Activated CD4-positive, CD25-positive, alpha-beta regulatory T cell treated with anti-CD3 and anti-CD28 coated beads, Interleukin-2, amount 50 U/mL, for 24 hours (primary cell): ENCODE measurements at regions not wholly inside any gene's neighbourhood (a gene's known extent, or its start where the extent isn't known, plus 50 kb on each side); places are given as distances from the start of the nearest gene placed in this dataset.
"Not testable (repeated sequence)": the region's sequence is repeated elsewhere in the genome, so short reads cannot be mapped to it uniquely, and the experiment has no call there.

Experiments used
- ATAC-seq, 2 donors: fragments of 150-1000 bp; cut with Tn5 transposase; one replicate each; pipeline ENCODE4 v1.10.0; 2021; ENCODE audit warnings: mild to moderate bottlenecking in 1 of 2, moderate library complexity in 1 of 2

DNA sequence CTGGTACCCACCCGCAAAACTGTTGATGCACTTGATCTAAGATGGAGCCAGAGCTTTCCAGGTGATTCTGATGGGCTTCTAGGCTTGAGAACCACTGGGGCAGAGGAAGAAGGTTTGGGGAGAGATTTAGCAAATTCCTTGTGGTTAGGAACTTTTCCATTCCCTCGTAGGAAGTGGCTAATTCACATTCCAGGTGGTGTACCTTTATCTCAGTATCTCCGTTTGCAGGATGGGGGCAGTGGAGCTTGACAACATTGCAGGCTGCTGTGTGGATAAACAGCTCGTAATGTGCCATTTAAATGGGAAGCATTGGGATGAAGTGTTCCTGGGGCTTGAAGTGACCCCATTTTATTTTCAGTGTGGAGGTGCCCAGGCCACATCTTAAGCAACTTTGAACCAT, 172.9 kb upstream of the IL12B start:
- ATAC-seq: no peak

DNA sequence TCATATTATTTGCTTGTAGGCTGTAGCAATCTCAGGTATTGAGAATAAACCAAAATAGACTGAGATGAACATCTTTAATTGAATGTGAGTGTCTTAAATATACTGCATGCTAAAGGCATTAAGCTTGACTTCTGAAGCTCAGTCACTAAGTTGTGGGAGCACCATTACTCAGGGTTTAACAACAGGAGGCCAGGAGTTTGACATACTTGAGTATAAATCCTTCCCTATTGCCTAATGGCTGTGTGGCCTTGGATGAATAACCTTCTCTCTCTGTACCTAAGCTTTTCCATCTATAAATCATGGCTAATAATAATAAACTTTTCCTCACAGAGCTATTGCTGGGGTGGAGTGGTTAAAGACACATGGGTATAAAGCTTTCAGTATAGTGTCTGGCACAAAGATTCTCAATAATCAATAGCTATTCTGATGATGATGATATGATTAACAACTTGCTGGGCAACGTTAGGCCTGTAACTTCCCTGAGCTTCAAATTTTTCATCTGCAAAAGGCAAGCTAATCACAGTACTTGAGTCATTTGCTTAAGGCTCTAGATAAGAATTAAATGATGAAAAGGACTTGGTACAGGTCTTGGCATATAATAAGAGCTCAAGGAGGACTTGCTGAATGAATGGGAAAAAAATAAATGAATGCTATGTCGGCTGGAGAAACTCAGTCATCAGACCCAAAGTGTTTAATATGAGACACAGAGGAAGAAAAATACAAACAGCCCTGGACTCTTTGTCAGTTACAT, 174.0 kb upstream of the IL12B start:
- ATAC-seq: no peak

DNA sequence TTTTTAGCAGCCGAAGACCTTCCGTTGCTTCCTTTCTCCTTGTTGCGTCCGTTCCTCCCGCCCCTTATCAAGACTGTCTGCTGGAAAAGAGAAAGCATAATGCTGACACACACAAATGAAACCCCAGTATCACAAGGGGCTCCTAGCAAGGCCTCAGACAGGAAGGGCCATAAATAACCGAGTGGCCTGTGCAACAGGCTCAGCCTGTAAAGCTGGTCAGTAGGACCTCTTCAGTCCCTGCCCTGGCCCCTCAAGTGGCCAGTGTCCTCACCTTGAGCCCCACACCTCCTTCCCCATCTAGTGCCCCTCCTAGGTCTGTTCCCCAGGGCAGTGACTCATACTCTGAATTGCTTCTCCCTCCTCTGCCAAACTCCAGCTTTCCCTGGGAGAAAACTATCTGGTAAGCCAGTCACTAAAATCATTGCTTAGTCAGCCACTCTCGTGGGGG, 174.6 kb upstream of the IL12B start:
- no peak for ATAC-seq

DNA sequence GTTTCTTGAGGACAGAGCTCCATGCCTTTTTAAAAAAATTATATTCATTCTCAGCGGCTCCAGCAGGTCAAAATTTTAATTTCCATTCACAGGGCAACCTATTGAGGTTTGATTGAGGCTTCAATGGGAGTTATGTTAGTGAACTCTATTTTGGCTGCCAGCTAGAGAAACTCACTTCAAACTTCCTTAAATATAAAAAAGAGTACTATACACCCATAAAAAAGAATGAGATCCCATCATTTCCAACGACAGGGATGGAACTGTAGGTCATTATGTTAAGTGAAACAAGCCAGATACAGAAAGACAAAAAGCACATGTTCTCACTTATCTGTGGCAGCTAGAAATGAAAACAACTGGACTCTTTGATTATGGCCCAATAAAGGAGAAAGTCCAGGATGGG, 176.8 kb upstream of the IL12B start:
- ATAC-seq: no peak

GRCh38 chr5:159507661-159508060, 177.4 kb upstream of the IL12B start:
- no peak for ATAC-seq

DNA sequence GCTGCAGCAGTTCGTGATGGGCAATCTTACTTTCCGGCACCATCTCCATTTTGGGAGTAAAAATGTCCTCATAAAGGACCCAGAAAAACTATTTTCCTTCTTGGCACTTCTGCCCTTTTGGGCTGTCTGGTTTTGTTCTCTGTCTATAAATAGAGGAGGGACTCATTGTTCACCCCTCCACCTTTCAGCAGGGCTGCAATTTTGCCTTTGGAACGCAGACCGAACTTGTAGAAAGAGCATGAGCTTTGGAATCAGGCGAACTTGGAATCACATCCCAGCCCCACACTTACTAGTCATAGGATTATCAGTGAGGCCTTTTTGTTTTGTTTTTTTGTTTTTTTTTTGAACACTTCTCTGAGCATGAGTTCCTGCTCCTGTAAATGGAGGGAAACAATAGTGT, 178.1 kb upstream of the IL12B start:
- no peak for ATAC-seq

DNA sequence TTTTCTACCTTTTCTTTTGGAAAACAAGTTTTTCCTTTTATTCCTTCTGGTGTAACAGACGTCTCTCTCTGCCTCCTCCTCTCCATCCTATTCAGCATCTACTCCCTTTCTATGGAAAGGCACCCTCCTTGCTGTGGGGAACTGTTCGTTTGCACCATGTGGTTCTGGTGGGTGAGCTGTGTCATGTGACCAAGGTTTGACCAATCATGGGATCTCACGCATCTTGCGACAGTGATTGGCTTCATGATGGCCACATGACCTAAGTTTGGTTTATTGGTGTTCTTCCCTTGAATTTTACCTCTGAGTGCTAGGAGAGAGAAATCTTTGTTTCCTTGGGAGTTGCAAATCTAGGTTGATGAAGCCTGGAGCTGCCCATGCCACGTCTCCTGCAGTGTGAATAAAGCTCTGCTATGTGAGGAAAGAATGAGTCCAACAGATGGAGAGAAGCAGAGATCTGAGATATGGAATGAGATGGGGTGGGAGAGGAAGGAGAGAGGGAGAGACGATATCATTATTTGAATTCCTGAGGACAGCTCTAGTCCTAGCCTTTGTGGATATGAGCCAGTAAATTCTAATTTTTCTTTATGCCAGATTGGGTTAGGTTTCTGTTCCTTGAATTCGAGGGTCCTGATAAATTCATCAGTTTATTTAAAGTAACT, 178.8 kb upstream of the IL12B start:
- ATAC-seq: no peak

DNA sequence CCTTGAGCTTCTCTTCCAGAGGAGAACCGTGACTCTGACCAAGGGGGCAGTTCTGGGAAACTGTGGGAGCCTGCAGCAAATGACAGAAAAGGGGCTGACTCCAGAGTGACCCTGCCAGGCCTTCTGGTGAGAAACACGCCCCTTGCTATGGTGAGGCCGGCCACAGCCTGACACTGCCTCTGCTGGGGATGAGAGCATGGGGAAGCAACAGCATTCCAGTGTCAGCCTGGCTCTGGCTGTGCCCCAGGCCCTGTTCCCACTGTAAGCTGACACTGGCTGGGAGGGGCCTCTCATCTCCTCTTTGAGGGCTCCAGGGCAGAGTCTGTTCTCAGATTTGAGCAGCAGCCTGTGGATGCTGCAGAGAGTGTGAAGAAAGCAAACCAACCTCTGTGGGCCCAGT, 180.0 kb upstream of the IL12B start:
- no peak for ATAC-seq

DNA sequence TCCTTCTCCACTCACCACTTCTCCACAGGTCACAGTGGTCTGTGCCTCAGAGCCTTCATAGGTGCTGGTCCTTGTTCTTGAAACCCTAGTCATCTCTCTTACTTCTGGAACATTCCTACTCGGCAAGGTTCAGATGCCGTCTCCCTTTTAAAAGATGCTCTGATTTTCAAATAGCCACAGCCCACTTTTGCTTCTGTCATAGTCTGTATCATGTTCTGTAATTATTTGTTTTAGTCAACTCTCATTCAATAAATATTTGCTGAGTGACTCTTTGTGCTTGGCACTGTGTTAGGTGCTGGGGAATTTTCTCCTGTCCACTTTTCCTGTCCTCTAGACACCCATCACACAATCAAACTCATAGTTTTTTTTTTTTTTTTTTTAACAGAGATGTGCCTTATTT, 181.3 kb upstream of the IL12B start:
- ATAC-seq: no peak

DNA sequence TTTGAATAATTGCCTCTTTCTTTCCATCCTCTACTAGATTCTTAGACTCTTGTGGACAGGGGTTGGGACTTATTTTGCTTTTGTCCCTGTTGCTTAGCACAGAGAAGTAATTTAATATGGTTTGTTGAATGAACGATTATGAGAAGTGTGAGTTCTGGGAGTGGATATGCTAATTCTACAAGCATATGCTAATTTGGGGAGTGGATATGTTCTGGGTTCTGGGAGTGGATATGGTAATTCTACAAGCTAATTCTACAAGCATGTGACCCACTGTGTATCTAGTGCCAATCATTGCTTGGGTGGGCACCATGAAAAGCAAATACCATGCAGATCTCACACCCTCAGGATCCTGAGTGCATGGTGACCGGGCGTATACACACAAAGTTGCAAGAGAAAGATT, 181.8 kb upstream of the IL12B start:
- ATAC-seq: no peak

DNA sequence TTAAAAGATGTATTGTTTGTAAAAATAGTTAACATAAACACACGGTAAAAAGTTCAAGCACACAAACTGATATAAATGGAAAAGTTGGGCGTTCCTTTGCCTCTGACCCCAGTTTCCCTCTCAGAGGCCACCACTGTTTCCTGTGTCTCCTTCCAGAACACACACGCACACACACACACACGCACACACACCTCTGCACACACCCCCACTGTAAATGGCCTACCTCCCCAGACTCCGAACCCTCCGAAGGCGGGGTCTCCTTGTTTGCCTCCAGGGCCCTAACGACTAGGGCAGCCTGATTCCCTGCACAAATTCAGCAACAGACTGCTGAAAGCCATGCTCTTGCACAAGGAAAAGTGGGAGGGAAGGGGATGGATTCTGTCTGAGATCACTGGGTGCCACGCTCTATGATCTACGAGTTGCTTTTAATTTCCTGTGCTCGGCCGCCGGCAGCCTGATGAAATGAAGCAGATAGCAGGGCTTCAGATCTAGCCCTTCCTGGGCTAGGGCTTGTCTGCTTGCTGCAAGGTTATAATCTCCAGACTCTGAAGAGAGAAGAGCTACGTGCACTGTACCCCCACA, 184.0 kb upstream of the IL12B start:
- no peak for ATAC-seq

DNA sequence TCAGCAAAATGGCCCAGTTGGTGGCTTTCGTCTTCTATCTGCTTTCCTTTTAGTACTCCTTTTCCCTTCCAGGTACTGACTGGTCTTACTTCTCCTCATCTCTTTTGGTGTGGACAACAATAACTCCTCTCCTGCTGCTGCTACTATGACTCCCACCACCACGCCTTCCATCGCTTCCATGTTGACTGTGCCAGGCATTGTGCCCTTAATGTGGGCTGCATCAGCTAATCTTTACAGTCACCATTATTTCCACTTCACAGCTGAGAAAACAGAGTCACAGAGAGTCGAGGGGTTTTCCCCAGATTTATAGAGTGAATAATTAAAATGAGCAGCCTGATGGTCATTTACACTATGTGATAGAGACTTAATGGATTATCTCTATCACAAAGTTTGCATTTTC, 184.9 kb upstream of the IL12B start:
- peak; percentile 32 to 48 for ATAC-seq

DNA sequence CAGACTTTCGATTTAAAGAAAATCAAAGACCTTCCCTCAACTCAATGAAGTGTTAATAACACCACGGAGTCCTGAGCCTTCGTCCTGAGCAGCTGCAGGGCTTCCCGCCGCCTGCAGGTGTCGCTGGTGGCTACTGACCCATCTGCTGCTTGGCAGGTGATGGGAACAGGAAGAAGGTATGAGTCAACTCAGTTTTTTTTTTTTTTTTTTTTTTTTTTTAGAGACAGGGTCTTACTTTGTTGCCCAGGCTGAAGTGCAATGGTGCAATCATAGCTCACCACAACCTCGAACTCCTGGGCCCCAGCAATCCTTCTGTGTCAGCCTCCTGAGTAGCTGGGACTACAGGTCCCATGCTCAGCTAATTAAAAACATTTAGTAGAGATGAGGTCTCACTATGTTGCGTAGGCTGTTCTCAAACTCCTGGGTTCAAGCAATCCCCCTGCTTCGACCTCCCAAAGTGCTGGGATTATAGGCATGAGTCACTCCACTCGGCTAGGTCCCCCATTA, 185.7 kb upstream of the IL12B start:
- peak; percentile 66 to 73 for ATAC-seq

GRCh38 chr5:159518371-159518770, 188.1 kb upstream of the IL12B start:
- no peak for ATAC-seq

DNA sequence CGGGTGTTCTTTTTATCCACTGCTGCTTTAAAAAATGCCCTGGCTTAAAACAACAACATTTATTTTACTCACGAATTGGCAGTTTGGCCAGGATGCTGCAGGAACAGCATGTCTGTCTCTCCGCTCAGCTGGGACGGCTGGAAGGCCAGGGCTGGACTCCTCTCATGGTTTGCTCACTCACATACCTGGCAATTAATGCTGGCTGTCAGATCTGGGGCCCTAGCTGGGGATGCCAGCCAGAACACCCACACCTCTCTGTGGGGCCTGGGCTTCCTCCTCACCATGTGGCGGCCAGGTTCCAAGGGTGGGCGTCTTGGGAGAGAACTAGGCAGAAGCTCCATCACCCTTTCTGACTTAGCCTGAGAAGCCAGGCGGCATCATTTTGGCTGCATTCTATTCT, 189.1 kb upstream of the IL12B start:
- no peak for ATAC-seq

DNA sequence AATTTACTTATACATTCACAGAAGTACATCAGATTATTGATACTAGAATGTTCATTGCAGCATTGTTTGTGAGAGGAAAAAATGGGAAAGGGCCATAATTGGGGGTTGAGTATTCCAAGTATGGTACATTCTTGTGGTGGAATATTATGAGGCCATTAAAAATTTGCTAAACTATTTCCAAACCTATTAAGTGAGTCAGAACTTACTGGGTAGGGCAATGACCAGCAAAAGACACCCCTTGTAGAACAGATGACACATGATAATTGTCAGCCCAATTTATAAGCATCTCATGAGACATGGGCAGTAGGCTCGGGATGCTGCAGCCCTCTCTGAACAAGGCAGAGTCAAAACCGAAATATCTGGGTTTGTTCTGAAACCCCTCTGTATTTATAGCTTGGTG, 192.6 kb upstream of the IL12B start:
- ATAC-seq: no peak

- ATAC-seq: not testable (repeated sequence)
Measured at GRCh38 chr5:159524279-159524678, 194.0 kb upstream of the IL12B start.

DNA sequence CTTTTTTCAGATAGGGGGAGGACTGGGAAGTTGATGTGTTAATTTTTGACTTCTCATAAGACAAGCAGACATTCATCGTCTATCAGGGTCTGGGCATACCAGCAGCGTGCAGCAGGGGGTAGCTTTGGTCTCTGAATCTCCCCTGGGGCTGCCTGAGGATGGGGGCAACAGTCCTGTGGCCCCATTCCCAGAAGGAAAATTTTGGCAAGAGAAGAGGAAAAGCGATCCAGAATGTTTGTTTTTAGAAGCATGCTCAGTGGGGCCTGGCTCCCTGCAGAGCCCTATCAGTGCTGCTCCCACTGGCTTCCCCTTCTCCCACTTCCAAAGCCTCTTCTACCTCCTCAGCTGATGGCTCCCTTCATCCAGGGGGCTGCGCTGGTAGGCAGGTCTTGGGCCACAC, 194.8 kb upstream of the IL12B start:
- ATAC-seq: no peak

GRCh38 chr5:159527546-159528254, 197.4 kb upstream of the IL12B start:
- no peak for ATAC-seq

GRCh38 chr5:159531554-159532105, 201.3 kb upstream of the IL12B start:
- ATAC-seq: no peak

DNA sequence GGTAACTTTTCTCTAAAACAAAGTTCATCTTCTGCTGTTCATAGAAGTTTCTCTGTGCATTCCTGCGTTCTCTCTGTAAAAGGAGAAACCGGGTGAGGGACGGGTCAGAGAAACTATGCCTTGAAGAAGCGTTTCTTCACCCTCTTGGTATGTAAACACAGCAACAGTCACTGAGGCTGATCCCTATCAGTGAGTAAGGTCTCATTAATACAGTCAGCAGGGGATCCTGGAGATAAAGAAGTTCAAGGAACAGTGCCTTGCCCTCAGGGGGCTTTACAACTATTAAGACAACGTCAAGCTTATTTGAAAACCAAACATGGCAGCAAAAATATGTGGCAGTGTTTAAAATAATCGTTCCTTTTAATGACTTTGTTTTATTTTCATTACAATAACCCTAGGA, 202.9 kb upstream of the IL12B start:
- no peak for ATAC-seq

DNA sequence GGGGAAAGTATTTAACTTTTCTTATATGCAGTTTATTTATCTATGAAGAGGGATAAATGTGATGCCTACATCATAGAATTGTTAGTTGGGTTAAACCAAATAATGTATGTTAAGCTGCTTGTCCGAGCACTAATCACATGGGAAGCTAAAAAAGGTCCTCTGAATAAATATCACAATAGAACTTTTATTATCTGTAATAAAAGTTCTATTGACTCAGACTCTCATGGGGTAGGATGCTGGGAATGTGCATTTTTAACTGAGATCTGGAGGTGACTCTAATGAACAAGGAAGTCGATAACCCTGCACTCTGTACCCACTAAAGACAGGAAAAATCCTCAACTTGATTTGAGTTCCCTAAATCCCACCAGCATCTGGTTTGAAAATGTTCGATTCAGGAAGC, 205.9 kb upstream of the IL12B start:
- no peak for ATAC-seq

DNA sequence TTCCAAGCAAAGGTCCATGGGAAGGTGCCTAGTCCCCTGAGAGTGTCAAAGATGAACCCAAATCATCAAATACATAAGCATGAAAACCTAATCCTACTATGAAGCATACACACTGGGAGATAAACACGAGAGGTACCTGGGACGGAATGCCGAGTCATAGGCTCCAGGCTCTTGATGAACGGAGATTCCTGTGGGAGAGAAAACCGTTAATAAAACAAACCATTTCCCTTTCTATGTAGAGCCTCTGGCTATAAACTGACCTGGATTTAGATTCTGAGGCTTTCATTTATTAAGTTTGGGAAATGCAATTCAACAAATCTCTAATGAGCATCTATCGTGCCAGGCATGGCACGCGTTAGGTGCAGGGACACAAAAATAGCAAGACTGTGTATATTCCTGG, 206.4 kb upstream of the IL12B start:
- ATAC-seq: no peak
